Kidney (tissue), 13 donors: ENCODE measurements at regions not wholly inside any gene's neighbourhood (a gene's known extent, or its start where the extent isn't known, plus 50 kb on each side); places are given as distances from the start of the nearest gene placed in this dataset.

Source experiments
- DNase-seq, 5 donors: peaks; one replicate each; pipeline ENCODE4 v3.0.0-alpha.2; 2013 to 2020
- FAIRE-seq: peaks from 2 replicates; lab custom pipeline; 2012; peaks lifted over from hg19 to GRCh38; lab: Jason Lieb, UNC
- H3K27ac ChIP-seq, 2 donors: one replicate each; pipeline ENCODE4 v1.7.0; 2013; ENCODE audit warnings: low read depth in 2 of 2, low read length in 2 of 2, inconsistent platforms in 1 of 2
- H3K27me3 ChIP-seq: one replicate; pipeline ENCODE4 v1.7.1; 2013; ENCODE audit warnings: low read length, inconsistent platforms; ENCODE audit not compliant: control insufficient read depth, insufficient read depth
- H3K36me3 ChIP-seq, 3 donors: one replicate each; pipeline versions ENCODE4 v1.7.0 to v1.7.1; 2013; ENCODE audit warnings: low read length in 3 of 3, control low read depth in 1 of 3, inconsistent platforms in 1 of 3; ENCODE audit not compliant: insufficient read depth in 3 of 3, control insufficient read depth in 2 of 3
- H3K4me1 ChIP-seq, 3 donors: one replicate each; pipeline versions ENCODE4 v1.7.0 to v1.7.1; 2013; ENCODE audit warnings: low read length in 3 of 3, inconsistent platforms in 1 of 3, low read depth in 1 of 3; ENCODE audit not compliant: control insufficient read depth in 2 of 3, insufficient read depth in 2 of 3
- H3K4me3 ChIP-seq, 3 donors: one replicate each; pipeline versions ENCODE4 v1.7.0 to v1.8.1; 2013; ENCODE audit warnings: low read length in 3 of 3, control low read depth in 1 of 3, inconsistent platforms in 1 of 3
- H3K9ac ChIP-seq, 3 donors: one replicate each; pipeline versions ENCODE4 v1.7.0 to v1.7.1; 2013; ENCODE audit warnings: low read length in 3 of 3, control low read depth in 1 of 3, inconsistent platforms in 1 of 3
- H3K9me3 ChIP-seq, 3 donors: one replicate each; pipeline versions ENCODE4 v1.7.0 to v1.7.1; 2013; ENCODE audit warnings: low read length in 3 of 3, control low read depth in 1 of 3, inconsistent platforms in 1 of 3; ENCODE audit not compliant: control insufficient read depth in 2 of 3, insufficient read depth in 1 of 3
- CTCF ChIP-seq: IDR thresholded peaks from 3 replicates; pipeline ENCODE4 v1.5.1; 2012; ENCODE audit warnings: mild to moderate bottlenecking, moderate library complexity, borderline replicate concordance; ENCODE audit not compliant: insufficient read depth; ENCODE audit errors: extremely low read depth
- intact Hi-C: fragments of 100-400 bp; cut with DNase I; formaldehyde crosslinking; loops from one replicate; pipeline ENCODE4 v1.11.1; 2022
- donor health status: control.
- donor health status: control.
- donor health status: control.
- donor health status: control.
- donor health status: control.
- donor health status: DM: yes; HTN: yes; CAD: no.
- donor health status: Normal renal cell carcinoma (clear cell type).

- Histone ChIP-seq H3K4me3 (no peak overlapping the region), H3K9ac (no peak overlapping the region), H3K4me1 (no peaks in the 10 kb centered on the region), H3K36me3 (no peaks in the 10 kb centered on the region), H3K27me3 (no peaks in the 10 kb centered on the region), H3K27ac (no peak overlapping the region), H3K9me3 (no peaks in the 10 kb centered on the region)
- no peak for FAIRE-seq
- no peak for DNase-seq
- intact Hi-C loops, result no loop called here
- TF ChIP-seq CTCF, result no peak
These were observed 367.1 kb upstream of the OR4E1 start for GRCh38 chr14:22040781-22041125.

- TF ChIP-seq CTCF, result peak; percentile 27
- H3K4me3 ChIP-seq, result no peak overlapping the region
- no peaks in the 10 kb centered on the region for H3K27me3 ChIP-seq
- no peaks in the 10 kb centered on the region for H3K9me3 ChIP-seq
- FAIRE-seq (no peak), DNase-seq (peak in 2 of 5 donors; percentile 6 to 34)
- no peaks in the 10 kb centered on the region for H3K36me3 ChIP-seq
- intact Hi-C loops, result no loop called here
- H3K4me1 ChIP-seq, result no peaks in the 10 kb centered on the region
- H3K27ac ChIP-seq, result no peak overlapping the region
- H3K9ac ChIP-seq, result no peak overlapping the region
These were observed 366.5 kb upstream of the OR4E1 start for GRCh38 chr14:22039938-22040780.

GRCh38 chr14:22036541-22037239 lies 363.1 kb upstream of the OR4E1 start:
- no peaks in the 10 kb centered on the region for H3K4me1 ChIP-seq
- intact Hi-C loops, result no loop called here
- H3K27ac ChIP-seq, result no peak overlapping the region
- no peak for FAIRE-seq
- H3K36me3 ChIP-seq, result no peaks in the 10 kb centered on the region
- TF ChIP-seq CTCF, result no peak
- H3K9ac ChIP-seq, result no peak overlapping the region
- DNase-seq, result no peak
- H3K9me3 ChIP-seq, result no peaks in the 10 kb centered on the region
- no peak overlapping the region for H3K4me3 ChIP-seq
- no peaks in the 10 kb centered on the region for H3K27me3 ChIP-seq
